Activated CD4-positive, alpha-beta T cell treated with anti-CD3 and anti-CD28 coated beads, Interleukin-2, amount 50 U/mL, for 16 hours (primary cell): ENCODE measurements at regions not wholly inside any gene's neighbourhood (a gene's known extent, or its start where the extent isn't known, plus 50 kb on each side); places are given as distances from the start of the nearest gene placed in this dataset.

Experiments used
- DNase-seq: peaks from one replicate; pipeline ENCODE4 v3.0.0-alpha.2; 2020

- DNase-seq: no peak
Observed at GRCh38 chr14:82390586-82390985, 856.9 kb upstream of the SEL1L start.

GRCh38 chr14:82394916-82395315 lies 861.3 kb upstream of the SEL1L start:
- DNase-seq: no peak

GRCh38 chr14:82398256-82398655 lies 864.6 kb upstream of the SEL1L start:
- no peak for DNase-seq

GRCh38 chr14:82403987-82404386 lies 870.3 kb upstream of the SEL1L start:
- DNase-seq: no peak

- no peak for DNase-seq
Observed at GRCh38 chr14:82410064-82410463, 876.4 kb upstream of the SEL1L start.

GRCh38 chr14:82411298-82411697 lies 877.6 kb upstream of the SEL1L start:
- DNase-seq: no peak

GRCh38 chr14:82412545-82412944 lies 878.9 kb upstream of the SEL1L start:
- DNase-seq: no peak

- no peak for DNase-seq
Observed at GRCh38 chr14:82414853-82415539, 881.3 kb upstream of the SEL1L start.

- no peak for DNase-seq
Observed at GRCh38 chr14:82419933-82420332, 886.3 kb upstream of the SEL1L start.

GRCh38 chr14:82420871-82421270 lies 887.2 kb upstream of the SEL1L start:
- DNase-seq: no peak

- DNase-seq: no peak
Observed at GRCh38 chr14:82421286-82421685, 887.6 kb upstream of the SEL1L start.

GRCh38 chr14:82422230-82422629 lies 888.6 kb upstream of the SEL1L start:
- no peak for DNase-seq

GRCh38 chr14:82425261-82425660 lies 891.6 kb upstream of the SEL1L start:
- DNase-seq: no peak

GRCh38 chr14:82431031-82431430 lies 897.4 kb upstream of the SEL1L start:
- DNase-seq: no peak

GRCh38 chr14:82432301-82433105 lies 898.9 kb upstream of the SEL1L start:
- DNase-seq: no peak

- no peak for DNase-seq
Observed at GRCh38 chr14:82438436-82438835, 904.8 kb upstream of the SEL1L start.

GRCh38 chr14:82441270-82441669 lies 907.6 kb upstream of the SEL1L start:
- no peak for DNase-seq

- DNase-seq: no peak
Observed at GRCh38 chr14:82445810-82446570, 912.3 kb upstream of the SEL1L start.

GRCh38 chr14:82447586-82447985 lies 913.9 kb upstream of the SEL1L start:
- DNase-seq: no peak

- no peak for DNase-seq
Observed at GRCh38 chr14:82449926-82450468, 916.3 kb upstream of the SEL1L start.

GRCh38 chr14:82451675-82452074 lies 918.0 kb upstream of the SEL1L start:
- no peak for DNase-seq

- DNase-seq: no peak
Observed at GRCh38 chr14:82482345-82482744, 948.7 kb upstream of the SEL1L start.

- no peak for DNase-seq
Observed at GRCh38 chr14:82488473-82488872, 954.8 kb upstream of the SEL1L start.
